ENCODE measurements at regions not wholly inside any gene's neighbourhood (a gene's known extent, or its start where the extent isn't known, plus 50 kb on each side); places are given as distances from the start of the nearest gene placed in this dataset.

DNA sequence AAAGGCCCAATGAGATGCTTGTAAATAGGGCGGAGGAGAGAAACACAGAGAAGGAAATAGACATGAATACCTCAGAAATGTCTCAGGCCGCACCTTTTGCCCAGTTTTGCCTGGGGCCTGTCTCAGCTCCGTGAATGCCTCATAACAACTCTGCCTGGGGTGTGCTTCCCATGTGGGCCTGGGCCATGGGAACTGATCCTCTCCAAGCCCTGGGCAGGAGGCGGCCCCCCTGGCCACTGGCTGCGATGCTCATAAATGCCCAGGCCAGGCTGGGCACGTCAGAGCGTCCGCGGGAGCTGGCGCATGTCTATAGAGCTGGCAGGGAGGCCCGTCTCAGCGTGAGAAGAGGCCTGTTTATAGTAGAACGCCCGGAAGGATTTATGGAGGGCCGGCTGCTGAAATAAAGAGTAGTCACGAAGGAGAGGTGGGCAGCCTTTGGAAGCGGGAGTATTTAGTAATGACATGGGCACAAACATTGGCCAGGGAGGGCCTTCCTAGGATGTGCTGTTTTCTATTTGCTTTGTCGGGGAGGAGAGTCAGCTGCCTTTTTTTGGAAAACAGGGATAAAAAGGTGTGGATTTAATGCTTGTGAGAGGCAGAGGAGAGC, 85.9 kb upstream of the IGF1R start:
- TF ChIP-seq, protein P1, sequence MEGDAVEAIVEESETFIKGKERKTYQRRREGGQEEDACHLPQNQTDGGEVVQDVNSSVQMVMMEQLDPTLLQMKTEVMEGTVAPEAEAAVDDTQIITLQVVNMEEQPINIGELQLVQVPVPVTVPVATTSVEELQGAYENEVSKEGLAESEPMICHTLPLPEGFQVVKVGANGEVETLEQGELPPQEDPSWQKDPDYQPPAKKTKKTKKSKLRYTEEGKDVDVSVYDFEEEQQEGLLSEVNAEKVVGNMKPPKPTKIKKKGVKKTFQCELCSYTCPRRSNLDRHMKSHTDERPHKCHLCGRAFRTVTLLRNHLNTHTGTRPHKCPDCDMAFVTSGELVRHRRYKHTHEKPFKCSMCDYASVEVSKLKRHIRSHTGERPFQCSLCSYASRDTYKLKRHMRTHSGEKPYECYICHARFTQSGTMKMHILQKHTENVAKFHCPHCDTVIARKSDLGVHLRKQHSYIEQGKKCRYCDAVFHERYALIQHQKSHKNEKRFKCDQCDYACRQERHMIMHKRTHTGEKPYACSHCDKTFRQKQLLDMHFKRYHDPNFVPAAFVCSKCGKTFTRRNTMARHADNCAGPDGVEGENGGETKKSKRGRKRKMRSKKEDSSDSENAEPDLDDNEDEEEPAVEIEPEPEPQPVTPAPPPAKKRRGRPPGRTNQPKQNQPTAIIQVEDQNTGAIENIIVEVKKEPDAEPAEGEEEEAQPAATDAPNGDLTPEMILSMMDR (IDR thresholded peaks at IDR 0.05): no peak
- TF ChIP-seq POLR2A (IDR thresholded peaks at IDR 0.05): no peak
